Astrocyte (in vitro differentiated cells and primary cell): ENCODE measurements at regions not wholly inside any gene's neighbourhood (a gene's known extent, or its start where the extent isn't known, plus 50 kb on each side); places are given as distances from the start of the nearest gene placed in this dataset.

Experiments used
- DNase-seq: peaks from one replicate; pipeline ENCODE4 v3.0.0-alpha.2; 2010; ENCODE audit warnings: low read depth
- FAIRE-seq: peaks from 2 replicates; lab custom pipeline; 2011; peaks lifted over from hg19 to GRCh38; lab: Jason Lieb, UNC
- H2AFZ ChIP-seq: 2 replicates; pipeline ENCODE4 v1.6.0; 2012; ENCODE audit warnings: low read depth, low read length, inconsistent platforms
- H3K27ac ChIP-seq: 2 replicates; pipeline ENCODE4 v1.5.1; 2011; ENCODE audit warnings: low read depth, low read length, inconsistent platforms
- H3K27me3 ChIP-seq: 2 replicates; pipeline ENCODE4 v1.6.0; 2011; ENCODE audit warnings: low read length, inconsistent platforms; ENCODE audit not compliant: insufficient read depth
- H3K36me3 ChIP-seq: 2 replicates; pipeline ENCODE4 v1.5.1; 2011; ENCODE audit warnings: low read length, inconsistent platforms; ENCODE audit not compliant: insufficient read depth
- H3K4me1 ChIP-seq: 2 replicates; pipeline ENCODE4 v1.5.1; 2011; ENCODE audit warnings: low read length, inconsistent platforms; ENCODE audit not compliant: insufficient read depth
- H3K4me2 ChIP-seq: 2 replicates; pipeline ENCODE4 v1.6.0; 2012; ENCODE audit warnings: low read length, inconsistent platforms
- H3K4me3 ChIP-seq: 2 replicates; pipeline ENCODE4 v1.5.1; 2011; ENCODE audit warnings: low read depth, mild to moderate bottlenecking, low read length, inconsistent platforms; ENCODE audit not compliant: insufficient read depth
- H3K79me2 ChIP-seq: 2 replicates; pipeline ENCODE4 v1.6.0; 2012; ENCODE audit warnings: mild to moderate bottlenecking, low read length, inconsistent platforms; ENCODE audit not compliant: insufficient read depth
- H3K9ac ChIP-seq: 2 replicates; pipeline ENCODE4 v1.6.0; 2012; ENCODE audit warnings: mild to moderate bottlenecking, low read length, inconsistent platforms
- H3K9me3 ChIP-seq: 2 replicates; pipeline ENCODE4 v1.5.1; 2012; ENCODE audit warnings: low read depth, mild to moderate bottlenecking, low read length, inconsistent platforms; ENCODE audit not compliant: insufficient read depth
- H4K20me1 ChIP-seq: 2 replicates; pipeline ENCODE4 v1.6.0; 2012; ENCODE audit warnings: low read length, inconsistent platforms; ENCODE audit not compliant: insufficient read depth
- H3K27ac Mint-ChIP-seq: one replicate; pipeline ENCODE4 v1.8.0; 2021; ENCODE audit warnings: mild to moderate bottlenecking, mixed read lengths; ENCODE audit not compliant: unreplicated experiment
- H3K27me3 Mint-ChIP-seq: one replicate; pipeline ENCODE4 v1.8.0; 2021; ENCODE audit warnings: low read depth, mixed read lengths; ENCODE audit not compliant: unreplicated experiment
- H3K36me3 Mint-ChIP-seq: one replicate; pipeline ENCODE4 v1.8.0; 2021; ENCODE audit warnings: low read depth, mixed read lengths; ENCODE audit not compliant: unreplicated experiment
- H3K4me1 Mint-ChIP-seq: one replicate; pipeline ENCODE4 v1.8.0; 2021; ENCODE audit warnings: low read depth, mixed read lengths; ENCODE audit not compliant: unreplicated experiment
- H3K4me3 Mint-ChIP-seq: one replicate; pipeline ENCODE4 v1.8.0; 2021; ENCODE audit warnings: mild to moderate bottlenecking, moderate library complexity, mixed read lengths; ENCODE audit not compliant: unreplicated experiment
- H3K9me3 Mint-ChIP-seq: one replicate; pipeline ENCODE4 v1.8.0; 2021; ENCODE audit warnings: mild to moderate bottlenecking, mixed read lengths; ENCODE audit not compliant: unreplicated experiment
- EZH2 ChIP-seq: IDR thresholded peaks from 2 replicates; pipeline ENCODE4 v1.6.1; 2012; ENCODE audit warnings: mild to moderate bottlenecking, low read length, inconsistent platforms; ENCODE audit not compliant: insufficient read depth
- TF ChIP-seq, protein P1 (sequence below): IDR thresholded peaks from 2 replicates; pipeline ENCODE4 v1.5.1; 2011; ENCODE audit warnings: low read depth, mild to moderate bottlenecking, inconsistent platforms, low read length, moderate library complexity; ENCODE audit not compliant: insufficient read depth

DNA sequence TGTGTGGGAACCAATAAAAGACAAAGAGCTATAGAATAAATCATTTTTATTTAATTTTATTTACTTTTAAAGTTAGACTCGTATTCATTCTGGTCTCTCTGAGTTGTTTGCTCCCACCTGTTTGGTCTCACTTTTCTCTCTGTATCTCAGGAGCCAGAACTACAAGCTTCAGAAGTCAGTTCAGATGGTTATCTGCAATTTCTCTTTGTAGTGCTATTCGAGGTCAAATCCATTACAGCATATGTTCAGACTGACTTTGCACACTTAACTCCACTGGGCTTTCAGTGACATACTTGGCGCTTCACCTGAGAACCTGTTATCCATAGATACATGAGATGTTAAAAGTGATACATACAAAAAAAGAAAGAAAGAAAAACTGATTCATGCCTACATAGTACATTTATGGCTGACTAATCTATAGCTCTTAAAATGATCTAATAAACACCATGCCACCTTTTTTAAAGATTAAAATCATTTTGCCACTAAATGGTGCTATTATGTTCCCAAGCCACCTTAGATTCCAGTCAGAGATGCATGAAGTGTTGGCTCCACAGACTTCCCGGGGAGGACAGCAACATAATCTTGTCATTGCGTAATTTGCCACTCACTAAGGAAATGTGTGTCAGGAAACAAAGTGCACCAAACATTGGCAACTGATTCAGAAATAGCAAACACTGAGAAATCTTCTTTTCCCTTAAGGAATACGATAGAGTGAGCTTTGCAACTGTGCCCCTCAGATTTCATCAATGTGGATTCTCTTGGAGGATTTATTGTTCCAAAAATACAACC is 396.7 kb downstream of the HACE1 start:
- no peaks in the 10 kb centered on the region for H3K79me2 ChIP-seq
- H3K9me3 Mint-ChIP-seq, result no peaks in the 10 kb centered on the region
- no peak overlapping the region for H3K9ac ChIP-seq
- H3K27ac ChIP-seq, result no peak overlapping the region
- H4K20me1 ChIP-seq, result no peaks in the 10 kb centered on the region
- no peak overlapping the region for H3K4me2 ChIP-seq
- no peak overlapping the region for H3K27ac Mint-ChIP-seq
- H3K9me3 ChIP-seq, result no peaks in the 10 kb centered on the region
- DNase-seq (no peak), FAIRE-seq (no peak)
- no peak overlapping the region for H3K4me3 ChIP-seq
- H3K27me3 ChIP-seq, result no peaks in the 10 kb centered on the region
- H3K4me3 Mint-ChIP-seq, result no peak overlapping the region
- H2AFZ ChIP-seq, result no peak overlapping the region
- no peaks in the 10 kb centered on the region for H3K27me3 Mint-ChIP-seq
- no peaks in the 10 kb centered on the region for H3K4me1 ChIP-seq
- no peaks in the 10 kb centered on the region for H3K36me3 ChIP-seq
- H3K4me1 Mint-ChIP-seq, result no peaks in the 10 kb centered on the region
- TF ChIP-seq, protein P1, sequence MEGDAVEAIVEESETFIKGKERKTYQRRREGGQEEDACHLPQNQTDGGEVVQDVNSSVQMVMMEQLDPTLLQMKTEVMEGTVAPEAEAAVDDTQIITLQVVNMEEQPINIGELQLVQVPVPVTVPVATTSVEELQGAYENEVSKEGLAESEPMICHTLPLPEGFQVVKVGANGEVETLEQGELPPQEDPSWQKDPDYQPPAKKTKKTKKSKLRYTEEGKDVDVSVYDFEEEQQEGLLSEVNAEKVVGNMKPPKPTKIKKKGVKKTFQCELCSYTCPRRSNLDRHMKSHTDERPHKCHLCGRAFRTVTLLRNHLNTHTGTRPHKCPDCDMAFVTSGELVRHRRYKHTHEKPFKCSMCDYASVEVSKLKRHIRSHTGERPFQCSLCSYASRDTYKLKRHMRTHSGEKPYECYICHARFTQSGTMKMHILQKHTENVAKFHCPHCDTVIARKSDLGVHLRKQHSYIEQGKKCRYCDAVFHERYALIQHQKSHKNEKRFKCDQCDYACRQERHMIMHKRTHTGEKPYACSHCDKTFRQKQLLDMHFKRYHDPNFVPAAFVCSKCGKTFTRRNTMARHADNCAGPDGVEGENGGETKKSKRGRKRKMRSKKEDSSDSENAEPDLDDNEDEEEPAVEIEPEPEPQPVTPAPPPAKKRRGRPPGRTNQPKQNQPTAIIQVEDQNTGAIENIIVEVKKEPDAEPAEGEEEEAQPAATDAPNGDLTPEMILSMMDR, result no peak
- TF ChIP-seq EZH2, result no peak
- no peaks in the 10 kb centered on the region for H3K36me3 Mint-ChIP-seq

DNA sequence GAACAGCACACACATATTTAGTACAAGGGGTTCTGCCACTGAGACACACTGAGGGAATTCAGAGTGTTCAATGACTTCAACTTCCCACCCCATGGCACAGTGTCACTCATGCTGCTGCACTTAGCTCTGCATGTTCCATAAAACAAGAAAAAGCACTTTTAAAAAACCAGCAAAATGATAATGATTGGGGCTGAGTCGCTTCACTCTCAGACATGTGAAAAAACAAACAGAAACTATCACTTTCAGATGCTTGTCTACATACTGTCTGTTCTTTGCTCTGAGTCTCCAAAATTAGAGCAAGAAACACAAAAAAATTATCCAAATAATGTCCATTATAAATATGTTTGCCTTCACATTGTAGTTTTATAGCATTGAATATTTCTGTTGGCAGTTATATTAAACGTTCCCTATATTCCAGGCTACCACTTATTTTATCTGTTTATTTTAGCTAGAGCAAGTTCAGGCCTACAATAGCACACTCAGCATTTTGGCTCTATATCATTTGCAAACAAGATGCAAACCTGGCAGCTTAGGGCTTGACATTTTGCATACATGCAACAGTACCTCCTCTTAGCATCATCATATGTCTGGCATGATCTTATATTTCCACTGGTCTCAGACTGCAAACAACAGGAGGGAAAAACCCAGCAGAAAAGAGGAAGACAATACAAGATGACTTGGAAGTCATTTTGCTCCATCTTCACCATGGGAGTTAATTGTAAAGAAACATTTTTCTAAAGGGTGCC is 398.8 kb downstream of the HACE1 start:
- Histone ChIP-seq H3K36me3 (no peaks in the 10 kb centered on the region), H3K9ac (no peak overlapping the region), H3K4me1 (no peaks in the 10 kb centered on the region), H3K9me3 (no peaks in the 10 kb centered on the region), H3K79me2 (no peaks in the 10 kb centered on the region), H3K27ac (no peak overlapping the region), H2AFZ (no peak overlapping the region), H4K20me1 (no peaks in the 10 kb centered on the region), H3K4me3 (no peak overlapping the region), H3K27me3 (no peaks in the 10 kb centered on the region), H3K4me2 (no peak overlapping the region)
- no peak for TF ChIP-seq EZH2
- TF ChIP-seq, protein P1, result no peak
- no peaks in the 10 kb centered on the region for H3K27me3 Mint-ChIP-seq
- FAIRE-seq (no peak), DNase-seq (no peak)
- no peak overlapping the region for H3K4me3 Mint-ChIP-seq
- H3K4me1 Mint-ChIP-seq, result no peaks in the 10 kb centered on the region
- no peak overlapping the region for H3K27ac Mint-ChIP-seq
- H3K36me3 Mint-ChIP-seq, result no peaks in the 10 kb centered on the region
- H3K9me3 Mint-ChIP-seq, result no peaks in the 10 kb centered on the region
